ENCODE measurements at regions not wholly inside any gene's neighbourhood (a gene's known extent, or its start where the extent isn't known, plus 50 kb on each side); places are given as distances from the start of the nearest gene placed in this dataset.

- no peak for DNase-seq
- H3K9me3 Mint-ChIP-seq (ENCODE audit: low read depth, unreplicated experiment), result no peaks in the 10 kb centered on the region
- no TSS peak for BruUV-seq (replicated peaks)
- CTCF ChIA-PET, result no interaction called here
- no peaks in the 10 kb centered on the region for H3K36me3 Mint-ChIP-seq (ENCODE audit: insufficient read depth, unreplicated experiment)
- TF ChIP-seq CTCF (IDR thresholded peaks at IDR 0.05; ENCODE audit: unreplicated experiment), result no peak
- intact Hi-C loops (cut with micrococcal nuclease; ENCODE audit: unreplicated experiment), result no loop called here
- H3K4me1 Mint-ChIP-seq (ENCODE audit: low read depth, unreplicated experiment), result no peaks in the 10 kb centered on the region
- H3K27me3 Mint-ChIP-seq (ENCODE audit: unreplicated experiment), result no peaks in the 10 kb centered on the region
- no peak overlapping the region for H3K4me3 Mint-ChIP-seq (ENCODE audit: low read depth, unreplicated experiment)
- no peak overlapping the region for H3K27ac Mint-ChIP-seq (ENCODE audit: unreplicated experiment)
Observed at GRCh38 chr9:109913461-109913810, 133.4 kb downstream of the PALM2AKAP2 start.

- Mint-ChIP-seq H3K36me3 (ENCODE audit: insufficient read depth, unreplicated experiment) (no peaks in the 10 kb centered on the region), H3K4me1 (ENCODE audit: low read depth, unreplicated experiment) (no peaks in the 10 kb centered on the region), H3K27ac (ENCODE audit: unreplicated experiment) (no peak overlapping the region), H3K9me3 (ENCODE audit: low read depth, unreplicated experiment) (no peaks in the 10 kb centered on the region), H3K27me3 (ENCODE audit: unreplicated experiment) (no peaks in the 10 kb centered on the region), H3K4me3 (ENCODE audit: low read depth, unreplicated experiment) (no peak overlapping the region)
- no TSS peak for BruUV-seq (replicated peaks)
- CTCF ChIA-PET, result no interaction called here
- intact Hi-C loops (cut with micrococcal nuclease; ENCODE audit: unreplicated experiment), result no loop called here
- TF ChIP-seq CTCF (IDR thresholded peaks at IDR 0.05; ENCODE audit: unreplicated experiment), result no peak
- no peak for DNase-seq
Observed at GRCh38 chr9:109914280-109915027, 134.5 kb downstream of the PALM2AKAP2 start.

- no peak for TF ChIP-seq CTCF (IDR thresholded peaks at IDR 0.05; ENCODE audit: unreplicated experiment)
- Mint-ChIP-seq H3K9me3 (ENCODE audit: low read depth, unreplicated experiment) (no peaks in the 10 kb centered on the region), H3K4me1 (ENCODE audit: low read depth, unreplicated experiment) (no peaks in the 10 kb centered on the region), H3K4me3 (ENCODE audit: low read depth, unreplicated experiment) (no peak overlapping the region), H3K27ac (ENCODE audit: unreplicated experiment) (no peak overlapping the region), H3K36me3 (ENCODE audit: insufficient read depth, unreplicated experiment) (no peaks in the 10 kb centered on the region), H3K27me3 (ENCODE audit: unreplicated experiment) (no peaks in the 10 kb centered on the region)
- BruUV-seq (replicated peaks), result no TSS peak
- intact Hi-C loops (cut with micrococcal nuclease; ENCODE audit: unreplicated experiment), result no loop called here
- CTCF ChIA-PET, result no interaction called here
- no peak for DNase-seq
Observed at GRCh38 chr9:109916316-109916715, 136.3 kb downstream of the PALM2AKAP2 start.

- H3K4me3 Mint-ChIP-seq (ENCODE audit: low read depth, unreplicated experiment), result no peak overlapping the region
- no peak overlapping the region for H3K27ac Mint-ChIP-seq (ENCODE audit: unreplicated experiment)
- DNase-seq, result no peak
- H3K36me3 Mint-ChIP-seq (ENCODE audit: insufficient read depth, unreplicated experiment), result no peaks in the 10 kb centered on the region
- intact Hi-C loops (cut with micrococcal nuclease; ENCODE audit: unreplicated experiment), result no loop called here
- CTCF ChIA-PET, result no interaction called here
- no peaks in the 10 kb centered on the region for H3K4me1 Mint-ChIP-seq (ENCODE audit: low read depth, unreplicated experiment)
- H3K27me3 Mint-ChIP-seq (ENCODE audit: unreplicated experiment), result no peaks in the 10 kb centered on the region
- TF ChIP-seq CTCF (IDR thresholded peaks at IDR 0.05; ENCODE audit: unreplicated experiment), result no peak
- no peaks in the 10 kb centered on the region for H3K9me3 Mint-ChIP-seq (ENCODE audit: low read depth, unreplicated experiment)
- BruUV-seq (replicated peaks), result no TSS peak
Observed at GRCh38 chr9:109918339-109919163, 138.6 kb downstream of the PALM2AKAP2 start.
